Inferior parietal cortex (tissue), 1 donor: ENCODE measurements at regions not wholly inside any gene's neighbourhood (a gene's known extent, or its start where the extent isn't known, plus 50 kb on each side); places are given as distances from the start of the nearest gene placed in this dataset.
"Not testable (repeated sequence)": the region's sequence is repeated elsewhere in the genome, so short reads cannot be mapped to it uniquely, and the experiment has no call there.

Experiments
- DNase-seq: peaks from one replicate; pipeline ENCODE4 v3.0.0-alpha.2; 2016; ENCODE audit errors: extremely low spot score

DNA sequence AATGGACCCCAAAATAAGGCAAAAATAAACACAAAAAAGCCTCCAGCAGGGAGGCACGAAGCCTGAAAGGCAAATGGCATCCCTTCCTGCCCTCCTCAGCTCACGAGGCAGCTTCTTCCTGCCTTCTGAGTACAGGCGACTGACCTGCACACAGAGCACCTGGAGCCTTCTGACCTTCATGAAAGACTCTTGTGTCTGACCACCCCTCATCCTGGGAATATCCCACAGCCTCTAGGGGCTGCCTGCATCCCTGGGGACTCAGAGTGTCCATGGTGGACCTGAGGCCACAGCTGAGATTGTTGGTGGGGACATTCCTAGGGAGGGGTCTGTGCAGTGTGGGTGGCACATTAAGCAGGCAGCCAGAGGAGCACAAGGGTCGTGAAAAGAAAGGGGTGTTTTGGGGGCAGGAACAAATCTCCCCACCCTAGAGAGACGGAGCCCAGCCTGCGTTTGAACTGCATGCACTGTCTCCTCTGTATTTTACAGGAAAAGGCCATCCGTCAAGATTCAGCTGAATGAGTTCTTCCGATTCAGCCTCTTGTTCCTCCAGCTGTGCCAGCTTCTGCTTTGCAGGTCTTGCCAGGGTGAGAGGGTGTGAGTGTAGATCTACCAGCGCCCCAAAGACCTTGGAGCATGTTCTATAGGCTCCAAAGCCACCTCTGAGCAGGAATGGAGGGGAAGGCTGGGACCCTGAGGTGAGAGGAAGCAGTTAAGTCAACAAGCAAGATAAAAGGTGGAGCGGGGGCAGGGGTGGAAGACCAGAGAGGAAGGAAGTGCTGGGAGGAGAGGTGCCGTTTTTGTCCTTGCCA, 80.4 kb upstream of the MEF2A start:
- no peak for DNase-seq

DNA sequence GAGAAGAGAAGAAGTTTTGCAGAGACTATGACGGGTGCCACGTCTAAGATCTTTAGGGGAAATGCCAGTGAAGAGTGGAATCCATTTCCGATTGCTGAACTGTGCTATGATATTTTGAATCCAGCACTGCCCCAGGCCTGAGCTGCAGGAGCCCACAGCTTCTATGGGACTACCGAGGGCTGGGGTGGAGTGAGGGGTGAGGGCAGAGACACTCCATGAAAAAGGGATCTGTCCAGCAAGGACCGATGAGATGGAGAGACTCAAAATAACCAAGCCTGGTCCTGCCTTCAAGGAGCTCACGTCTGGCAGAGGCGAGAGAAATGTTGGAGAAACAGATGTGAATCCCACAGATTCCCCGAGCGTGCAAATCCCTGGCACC, 79.8 kb upstream of the MEF2A start:
- no peak for DNase-seq

- DNase-seq = no peak
These were observed 79.1 kb upstream of the MEF2A start for GRCh38 chr15:99486371-99487336.

DNA sequence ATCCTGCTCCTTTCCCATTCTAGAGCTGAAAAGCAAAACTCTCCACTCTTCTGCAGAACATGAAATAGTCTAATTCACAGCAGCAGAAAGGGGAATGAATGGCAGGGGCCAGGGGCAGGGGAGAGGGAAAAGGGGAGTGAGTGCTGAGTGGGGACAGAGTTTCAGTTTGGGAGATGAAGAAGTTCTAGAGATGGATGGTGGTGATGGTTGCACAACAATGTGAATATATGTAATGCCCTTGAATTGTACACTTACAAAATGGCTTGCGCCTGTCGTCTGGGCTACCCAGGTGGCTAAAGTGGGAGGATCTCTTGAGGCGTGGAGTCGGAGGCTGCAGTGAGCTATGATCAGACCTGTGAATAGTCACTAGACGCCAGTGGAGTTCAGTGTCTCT, 78.5 kb upstream of the MEF2A start:
- no peak for DNase-seq

DNA sequence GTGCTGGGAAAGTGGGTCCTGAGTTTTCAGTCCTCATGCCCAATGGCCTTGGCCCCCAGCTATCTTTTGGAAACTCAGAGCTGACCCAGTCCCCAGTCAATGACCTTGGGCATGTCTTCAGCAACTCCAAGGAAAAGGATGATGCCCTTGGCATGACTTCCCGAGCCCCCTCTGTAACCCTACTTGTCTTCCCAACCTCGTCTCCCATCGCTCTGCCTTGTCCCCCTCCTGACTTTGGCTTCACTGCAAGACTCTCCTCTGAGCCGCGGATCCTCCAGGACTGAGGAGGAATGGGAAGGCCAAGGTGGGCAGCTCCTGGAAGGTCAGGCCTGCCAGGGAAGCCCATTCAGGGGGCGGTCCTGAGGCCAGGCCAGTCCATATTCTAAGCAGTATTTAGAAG, 73.5 kb upstream of the MEF2A start:
- no peak for DNase-seq

- DNase-seq = no peak
These were observed 73.1 kb upstream of the MEF2A start for GRCh38 chr15:99492716-99493115.

DNA sequence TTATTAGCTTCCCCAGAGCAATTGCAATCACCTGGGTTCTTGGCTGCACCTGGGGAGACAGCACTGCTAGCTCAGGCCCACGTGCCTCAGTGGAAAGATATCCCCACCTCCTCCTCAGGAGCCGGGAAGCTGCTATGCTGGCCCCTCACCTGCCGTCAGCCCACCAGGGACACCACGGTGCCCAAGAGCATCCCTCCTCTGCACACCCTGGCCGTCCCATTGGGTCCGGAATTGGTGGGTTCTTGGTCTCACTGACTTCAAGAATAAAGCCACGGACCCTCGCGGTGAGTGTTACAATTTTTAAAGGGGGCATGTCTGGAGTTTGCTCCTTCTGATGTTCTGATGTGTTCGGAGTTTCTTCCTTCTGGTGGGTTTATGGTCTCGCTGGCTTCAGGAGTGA, 72.3 kb upstream of the MEF2A start:
- DNase-seq = no peak

DNA sequence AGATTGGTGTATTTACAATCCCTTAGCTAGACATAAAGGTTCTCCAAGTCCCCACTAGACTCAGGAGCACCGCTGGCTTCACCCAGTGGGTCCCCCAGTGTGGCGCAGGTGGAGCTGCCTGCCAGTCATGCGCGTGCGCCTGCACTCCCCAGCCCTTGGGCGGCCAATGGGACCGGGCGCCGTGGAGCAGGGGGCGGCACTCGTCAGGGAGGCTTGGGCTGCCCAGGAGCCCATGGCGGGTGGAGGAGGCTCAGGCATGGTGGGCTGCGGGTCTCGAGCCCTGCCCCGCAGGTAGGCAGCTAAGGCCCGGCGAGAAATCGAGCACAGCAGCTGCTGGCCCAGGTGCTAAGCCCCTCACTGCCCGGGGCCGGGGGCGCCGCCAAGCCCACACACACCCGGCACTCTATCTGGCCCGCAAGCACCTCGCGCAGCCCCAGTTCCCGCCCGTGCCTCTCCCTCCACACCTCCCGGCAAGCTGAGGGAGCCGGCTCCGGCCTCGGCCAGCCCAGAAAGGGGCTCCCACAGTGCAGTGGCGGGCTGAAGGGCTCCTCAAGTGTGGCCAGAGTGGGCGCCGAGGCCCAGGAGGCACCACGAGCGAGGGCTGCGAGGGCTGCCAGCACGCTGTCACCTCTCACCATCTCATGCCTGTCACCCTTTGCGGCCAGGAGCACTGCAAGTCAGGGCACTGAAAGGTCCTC, 71.1 kb upstream of the MEF2A start:
- DNase-seq = not testable (repeated sequence)

GRCh38 chr15:99495430-99496301, 70.1 kb upstream of the MEF2A start:
- DNase-seq = no peak

GRCh38 chr15:99496302-99496629, 69.5 kb upstream of the MEF2A start:
- DNase-seq = no peak

DNA sequence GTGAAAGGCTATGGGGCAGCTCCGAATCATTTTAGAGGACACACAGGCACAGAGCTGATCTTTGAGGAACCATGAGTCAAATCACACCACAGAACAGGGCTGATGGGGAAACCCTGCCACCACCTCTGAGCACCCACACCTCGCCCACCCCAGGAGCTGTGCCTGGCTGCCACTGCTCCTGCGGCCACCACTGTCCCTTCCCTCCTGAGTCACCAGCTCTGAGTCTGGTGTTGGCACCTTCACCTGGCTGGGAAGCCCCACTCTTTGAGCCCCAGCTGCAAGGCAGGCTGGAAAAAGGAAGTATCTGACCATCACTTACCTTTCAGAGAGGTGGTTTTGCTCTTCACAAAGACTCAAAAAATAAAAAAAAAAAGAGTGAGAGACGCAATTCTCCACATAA, 63.6 kb upstream of the MEF2A start:
- no peak for DNase-seq

GRCh38 chr15:99502661-99503060, 63.1 kb upstream of the MEF2A start:
- no peak for DNase-seq

DNA sequence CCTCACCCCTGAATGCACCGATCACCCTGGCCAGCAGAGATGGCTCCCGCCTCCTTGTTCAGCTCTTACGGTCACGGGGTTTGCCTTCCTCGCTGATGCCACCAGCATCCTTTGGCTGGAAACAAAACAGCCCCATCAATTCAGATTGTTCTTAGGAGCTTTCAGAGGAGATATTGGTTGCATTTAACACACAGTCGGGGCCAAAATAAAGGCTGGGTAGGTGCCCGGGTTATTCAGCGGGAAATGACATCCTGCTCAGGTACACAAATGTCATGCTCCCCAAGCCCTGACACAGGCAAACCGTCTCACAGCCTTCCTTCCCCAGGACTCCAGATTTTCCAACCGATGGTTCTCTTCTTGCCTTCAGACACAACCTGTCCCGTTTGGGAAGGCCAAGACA, 62.4 kb upstream of the MEF2A start:
- no peak for DNase-seq

DNA sequence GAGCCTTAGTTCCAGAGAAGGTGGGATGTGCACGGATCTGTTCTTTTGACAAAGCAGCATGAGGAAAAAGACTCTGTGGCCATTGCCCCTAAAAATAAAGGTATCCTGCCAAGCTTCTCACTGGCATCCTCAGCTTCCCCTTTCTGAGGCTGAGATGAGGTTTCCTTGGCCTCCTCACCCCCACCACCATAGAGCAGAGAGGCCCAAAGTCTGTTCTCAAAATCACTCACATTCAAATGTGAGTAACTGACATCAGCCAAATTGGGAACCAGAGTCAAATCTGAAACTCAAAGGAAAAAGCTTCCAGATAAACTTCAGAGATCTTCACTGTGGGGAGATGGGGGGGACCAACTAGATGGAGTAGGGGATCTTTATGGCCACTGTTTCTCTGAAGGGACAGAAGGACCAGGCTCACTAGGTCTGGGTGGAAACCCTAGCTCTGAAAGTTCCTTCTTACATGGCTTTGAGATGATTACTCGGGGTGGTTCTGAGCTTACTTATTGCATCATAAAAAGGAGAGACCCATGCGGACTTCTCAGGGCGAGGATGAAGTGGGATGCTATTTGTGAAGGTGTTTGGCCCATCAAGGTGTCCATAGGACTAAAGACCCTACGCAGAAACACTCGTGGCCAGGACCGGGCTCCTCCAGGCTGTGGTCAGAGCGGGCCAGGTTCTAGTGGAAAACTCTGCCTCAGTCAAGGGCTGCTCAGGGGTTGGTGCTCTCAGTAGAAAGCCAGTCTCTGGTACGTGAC, 61.5 kb upstream of the MEF2A start:
- DNase-seq = no peak

- no peak for DNase-seq
These were observed 60.8 kb upstream of the MEF2A start for GRCh38 chr15:99504823-99505551.

DNA sequence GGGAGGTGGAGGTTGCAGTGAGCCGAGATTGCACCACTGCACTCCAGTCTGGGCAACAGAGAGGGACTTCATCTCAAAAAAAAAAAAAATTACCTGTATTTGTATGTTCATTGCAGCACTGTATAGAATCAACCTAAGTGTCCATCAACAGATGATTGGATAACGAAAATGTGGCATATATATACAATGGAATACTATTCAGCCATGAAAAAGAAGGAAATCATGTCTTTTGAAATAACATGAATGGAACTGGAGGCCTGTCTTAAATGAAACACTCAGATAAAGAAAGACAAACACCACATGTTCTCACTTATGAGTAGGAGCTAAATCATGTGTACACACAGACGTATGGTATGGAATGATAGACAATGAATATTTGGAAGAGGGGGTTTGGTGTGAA, 59.4 kb upstream of the MEF2A start:
- DNase-seq = no peak

DNA sequence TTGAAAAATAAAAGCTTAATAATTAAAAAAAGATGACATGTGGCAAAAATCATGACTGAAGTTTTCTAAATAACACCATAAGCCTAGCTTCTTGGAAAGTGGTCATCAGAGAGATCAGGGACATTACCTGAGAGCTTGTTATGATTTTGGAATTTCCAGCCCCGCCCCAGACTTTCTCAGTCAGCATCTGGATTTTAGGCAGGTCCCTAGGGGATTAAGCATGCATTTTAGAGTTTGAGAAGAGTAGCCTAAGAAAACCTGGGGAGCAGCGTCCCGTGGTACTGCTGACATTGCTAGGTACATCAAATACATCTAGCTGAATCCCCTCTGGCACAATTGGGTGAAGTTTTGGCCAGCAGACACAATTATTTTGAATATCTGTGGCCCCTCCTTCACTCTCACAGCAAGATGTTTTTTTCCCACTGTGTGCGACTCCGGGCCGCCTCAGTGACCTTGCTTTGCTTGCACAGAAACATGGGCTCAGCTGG, 58.7 kb upstream of the MEF2A start:
- DNase-seq = no peak

GRCh38 chr15:99507504-99508310, 58.1 kb upstream of the MEF2A start:
- no peak for DNase-seq

DNA sequence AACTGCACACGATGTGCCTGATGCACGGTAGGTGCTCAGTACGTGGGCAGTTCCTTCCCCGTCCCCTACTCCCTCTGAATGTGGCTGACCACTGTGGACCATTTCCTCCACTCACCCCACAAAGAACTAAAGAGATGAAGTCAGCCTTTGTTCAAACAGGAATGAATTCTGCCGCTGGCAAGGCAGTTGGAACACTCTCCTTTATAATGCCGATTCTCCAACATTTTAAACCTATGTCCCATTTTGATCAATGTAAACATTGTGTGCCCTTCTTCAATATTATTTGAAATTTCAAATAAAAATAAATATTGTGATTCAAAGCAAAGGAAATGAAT, 57.5 kb upstream of the MEF2A start:
- no peak for DNase-seq
